SK-N-SH (cell line): ENCODE measurements at regions not wholly inside any gene's neighbourhood (a gene's known extent, or its start where the extent isn't known, plus 50 kb on each side); places are given as distances from the start of the nearest gene placed in this dataset.

Source experiments
- CTCF ChIA-PET: fragments of 300-600, 350-600 bp; formaldehyde crosslinking; extraction: SDS; loops from one replicate; lab custom pipeline; 2021; lab: Yijun Ruan, JAX
- POLR2A ChIA-PET: fragments of 350-600 bp; sonication (Branson Sonifier 250); formaldehyde crosslinking; extraction: SDS; loops from one replicate; lab custom pipeline; 2020; ENCODE audit warnings: antibody characterized with exemption, inconsistent platforms; lab: Yijun Ruan, JAX
- DNase-seq: peaks from one replicate; pipeline ENCODE4 v3.0.0; 2012
- H2AFZ ChIP-seq: fragments of 200-600 bp; sonication (generic); 2 replicates; pipeline ENCODE4 v1.8.1; 2016; ENCODE audit warnings: antibody characterized with exemption, mild to moderate bottlenecking, low read depth
- H3F3A ChIP-seq: fragments of 200-600 bp; sonication (generic); replicated peaks from 2 replicates; pipeline ENCODE3; 2016; ENCODE audit warnings: antibody characterized with exemption, mild to moderate bottlenecking; ENCODE audit not compliant: insufficient read depth
- H3K27ac ChIP-seq, 2 experiments: fragments of 200-500 bp in 1 of 2; fragments of 200-600 bp in 1 of 2; sonication (Bioruptor generic) in 1 of 2; sonication (generic), shearing (Covaris generic) in 1 of 2; 2 replicates each; pipeline versions ENCODE4 v1.5.1 to v1.6.1; 2014 to 2016; ENCODE audit warnings: low read depth in 2 of 2, inconsistent platforms in 1 of 2, low read length in 1 of 2, mild to moderate bottlenecking in 1 of 2, mixed read lengths in 1 of 2
- H3K27me3 ChIP-seq: fragments of 200-600 bp; sonication (generic), shearing (Covaris generic); 2 replicates; pipeline ENCODE4 v1.6.1; 2016; ENCODE audit warnings: mixed run types; ENCODE audit not compliant: insufficient read depth
- H3K36me3 ChIP-seq, 2 experiments: fragments of 200-500 bp in 1 of 2; fragments of 200-600 bp in 1 of 2; sonication (Bioruptor generic) in 1 of 2; sonication (generic) in 1 of 2; replicated peaks in 1 of 2; 2 replicates each; pipeline versions ENCODE3 to v1.5.1; 2014 to 2016; ENCODE audit warnings: low read length in 1 of 2, mild to moderate bottlenecking in 1 of 2; ENCODE audit not compliant: insufficient read depth in 2 of 2, control insufficient read depth in 1 of 2
- H3K4me1 ChIP-seq, 2 experiments: fragments of 200-500 bp in 1 of 2; fragments of 200-600 bp in 1 of 2; sonication (Bioruptor generic) in 1 of 2; sonication (generic), shearing (Covaris generic) in 1 of 2; 2 replicates each; pipeline versions ENCODE4 v1.5.1 to v1.6.1; 2014 to 2016; ENCODE audit warnings: low read depth in 1 of 2, low read length in 1 of 2, mixed run types in 1 of 2; ENCODE audit not compliant: insufficient read depth in 2 of 2, control insufficient read depth in 1 of 2
- H3K4me2 ChIP-seq: fragments of 200-600 bp; sonication (generic), shearing (Covaris generic); 2 replicates; pipeline ENCODE4 v1.6.1; 2017; ENCODE audit warnings: mixed run types
- H3K4me3 ChIP-seq, 2 experiments: fragments of 200-500 bp in 1 of 2; fragments of 200-600 bp in 1 of 2; sonication (Bioruptor generic) in 1 of 2; sonication (generic), shearing (Covaris generic) in 1 of 2; 2 replicates each; pipeline versions ENCODE4 v1.5.1 to v1.8.1; 2014 to 2016; ENCODE audit warnings: low read depth in 2 of 2, inconsistent platforms in 1 of 2, low read length in 1 of 2, mild to moderate bottlenecking in 1 of 2, mixed read lengths in 1 of 2, moderate library complexity in 1 of 2
- H3K79me2 ChIP-seq: fragments of 200-600 bp; sonication (generic); 2 replicates; pipeline ENCODE4 v1.8.1; 2017; ENCODE audit warnings: mild to moderate bottlenecking; ENCODE audit not compliant: insufficient read depth
- H3K9ac ChIP-seq: fragments of 200-600 bp; sonication (generic); 2 replicates; pipeline ENCODE4 v1.6.1; 2017; ENCODE audit warnings: mixed run types
- H3K9me2 ChIP-seq: fragments of 200-600 bp; sonication (generic); 2 replicates; pipeline ENCODE4 v1.6.1; 2017; ENCODE audit warnings: mixed run types
- H3K9me3 ChIP-seq: fragments of 200-600 bp; sonication (generic); 2 replicates; pipeline ENCODE4 v1.6.1; 2017; ENCODE audit warnings: mixed run types, mild to moderate bottlenecking, moderate library complexity
- H4K20me1 ChIP-seq: fragments of 200-600 bp; sonication (generic); 2 replicates; pipeline ENCODE4 v1.6.1; 2017; ENCODE audit warnings: mild to moderate bottlenecking, mixed run types; ENCODE audit not compliant: insufficient read depth
- EP300 ChIP-seq, 2 experiments: IDR thresholded peaks; 2 replicates each; pipeline versions ENCODE4 v1.4.0 to v1.6.1; 2012; ENCODE audit warnings: borderline replicate concordance in 1 of 2, low read depth in 1 of 2, low read length in 1 of 2
- FOSL2 ChIP-seq: IDR thresholded peaks from 2 replicates; pipeline ENCODE4 v1.4.0; 2012; ENCODE audit warnings: low read depth, mild to moderate bottlenecking, moderate library complexity, borderline replicate concordance
- FOXJ3 ChIP-seq: sonication (generic); formaldehyde crosslinking; IDR thresholded peaks from 2 replicates; pipeline ENCODE4 v1.5.1; 2020; ENCODE audit warnings: mild to moderate bottlenecking, missing genetic modification reagents
- GATA2 ChIP-seq: sonication (generic); formaldehyde crosslinking; IDR thresholded peaks from 2 replicates; pipeline ENCODE4 v1.5.0; 2020; ENCODE audit warnings: mild to moderate bottlenecking, missing genetic modification reagents
- MAX ChIP-seq: IDR thresholded peaks from 2 replicates; pipeline ENCODE4 v1.4.0; 2012; ENCODE audit warnings: low read depth
- MXI1 ChIP-seq: IDR thresholded peaks from 2 replicates; pipeline ENCODE4 v1.6.1; 2012; ENCODE audit warnings: mild to moderate bottlenecking, low read depth, low read length, improper control_type of control experiment
- PBX3 ChIP-seq: IDR thresholded peaks from 2 replicates; pipeline ENCODE4; 2012
- POLR2AphosphoS5 ChIP-seq: IDR thresholded peaks from 2 replicates; pipeline ENCODE4 v1.6.1; 2012; ENCODE audit warnings: low read depth, low read length
- RXRA ChIP-seq: IDR thresholded peaks from 2 replicates; pipeline ENCODE4 v1.4.0; 2012; ENCODE audit warnings: low read depth, mild to moderate bottlenecking, borderline replicate concordance
- SMC3 ChIP-seq: IDR thresholded peaks from 2 replicates; pipeline ENCODE4 v1.6.1; 2012; ENCODE audit warnings: low read depth, low read length, improper control_type of control experiment
- TCF12 ChIP-seq: IDR thresholded peaks from 2 replicates; pipeline ENCODE4 v1.4.0; 2012
- USF2 ChIP-seq: fragments of 150-350 bp; IDR thresholded peaks from 2 replicates; pipeline ENCODE4 v1.6.1; 2017; ENCODE audit warnings: antibody characterized with exemption, low read length, low read depth, borderline replicate concordance
- YY1 ChIP-seq: IDR thresholded peaks from 2 replicates; pipeline ENCODE4 v1.4.0; 2012; ENCODE audit warnings: low read depth, mild to moderate bottlenecking
- WGBS: methylation state at CpG from one replicate; pipeline ENCODE4 v1.1.6; 2017; ENCODE audit warnings: low lambda C conversion rate; 5-methylcytosine and 5-hydroxymethylcytosine counted together

GRCh38 chr1:194730304-194730703 is 1543.9 kb upstream of the B3GALT2 start:
- ChIA-PET POLR2A (no interaction called here), CTCF (no interaction called here)
- Histone ChIP-seq H3K9me2 (no peaks in the 10 kb centered on the region), H3K9me3 (no peaks in the 10 kb centered on the region), H3K79me2 (no peaks in the 10 kb centered on the region), H3K27ac (no peak overlapping the region)
- 1% methylated on average over 3 of the region's 3 CpGs for WGBS
- no peak for TF ChIP-seq SMC3
- TF ChIP-seq GATA2 (CRISPR knock-in tag) = no peak
- no peak for TF ChIP-seq PBX3
- TF ChIP-seq MAX = no peak
- TF ChIP-seq TCF12 = no peak
- no peak for TF ChIP-seq USF2
- no peak for TF ChIP-seq EP300 (IDR thresholded peaks at IDR 0.05; ENCODE audit: borderline replicate concordance in 1 of 2, low read depth in 1 of 2, low read length in 1 of 2)
- no peak for TF ChIP-seq RXRA
- no peak for TF ChIP-seq POLR2AphosphoS5
- no peak for TF ChIP-seq FOXJ3 (CRISPR knock-in tag)
- no peak for TF ChIP-seq YY1
- TF ChIP-seq MXI1 = no peak
- TF ChIP-seq, all 33 proteins: peak for 0
- no peak for DNase-seq
- Histone ChIP-seq H3K27me3 (no peaks in the 10 kb centered on the region), H3K4me1 (no peaks in the 10 kb centered on the region; a peak in 1 of 4 replicates), H4K20me1 (no peaks in the 10 kb centered on the region), H2AFZ (no peak overlapping the region), H3K9ac (no peak overlapping the region), H3F3A (no peaks in the 10 kb centered on the region), H3K36me3 (no peaks in the 10 kb centered on the region), H3K4me2 (no peak overlapping the region), H3K4me3 (no peak overlapping the region)

GRCh38 chr1:194723067-194723466 is 1536.7 kb upstream of the B3GALT2 start:
- Histone ChIP-seq H3K9me2 (no peaks in the 10 kb centered on the region), H3K9me3 (no peaks in the 10 kb centered on the region), H3K4me2 (no peak overlapping the region), H3K27me3 (no peaks in the 10 kb centered on the region), H3K4me3 (no peak overlapping the region), H3K9ac (no peak overlapping the region), H3K4me1 (no peaks in the 10 kb centered on the region), H2AFZ (no peak overlapping the region), H3K27ac (no peak overlapping the region), H3F3A (peaks cover 3% of the 10 kb centered on the region), H3K79me2 (no peaks in the 10 kb centered on the region), H3K36me3 (no peaks in the 10 kb centered on the region), H4K20me1 (no peaks in the 10 kb centered on the region)
- DNase-seq = no peak
- ChIA-PET POLR2A (no interaction called here), CTCF (no interaction called here)
- TF ChIP-seq FOSL2 (peak; percentile 39; the same call in 1 of the 2 replicates), FOXJ3 (CRISPR knock-in tag) (no peak)
